Endothelial cell of umbilical vein (primary cell): ENCODE measurements at regions not wholly inside any gene's neighbourhood (a gene's known extent, or its start where the extent isn't known, plus 50 kb on each side); places are given as distances from the start of the nearest gene placed in this dataset.

Source experiments
- BruUV-seq: library from RNA; stranded (reverse); fragments of 400-500 nt; replicated peaks from 2 replicates; lab custom pipeline; 2021; lab: Mats Ljungman, UMichigan
- CTCF ChIA-PET: fragments of 300-600, 350-600 bp; sonication (Branson Sonifier 250); formaldehyde crosslinking; loops from one replicate; lab custom pipeline; 2021; ENCODE audit warnings: antibody characterized with exemption, inconsistent platforms; lab: Charles Lee
- POLR2A ChIA-PET: fragments of 300-600, 350-600 bp; sonication (Branson Sonifier 250); formaldehyde crosslinking; loops from one replicate; lab custom pipeline; 2021; ENCODE audit warnings: antibody characterized with exemption, inconsistent platforms; lab: Charles Lee
- DNase-seq: peaks from one replicate; pipeline ENCODE4 v3.0.0-alpha.2; 2011; ENCODE audit warnings: low read depth, low spot score
- FAIRE-seq: peaks from 2 replicates; lab custom pipeline; 2011; peaks lifted over from hg19 to GRCh38; lab: Jason Lieb, UNC
- H2AFZ ChIP-seq: 2 replicates; pipeline ENCODE4 v1.6.0; 2012; ENCODE audit warnings: low read depth, low read length, control low read depth, inconsistent platforms
- H3K27ac ChIP-seq: 2 replicates; pipeline ENCODE4 v1.5.1; 2011; ENCODE audit warnings: low read depth, mild to moderate bottlenecking, control low read depth, low read length, moderate library complexity; ENCODE audit not compliant: insufficient read depth
- H3K27me3 ChIP-seq, 2 experiments: 2 replicates each; pipeline versions ENCODE4 v1.6.0 to v1.6.1; 2011; ENCODE audit warnings: low read length in 2 of 2, mixed read lengths in 1 of 2; ENCODE audit not compliant: control insufficient read depth in 2 of 2, insufficient read depth in 2 of 2
- H3K36me3 ChIP-seq, 2 experiments: 2 replicates in 1 of 2; 3 replicates in 1 of 2; pipeline ENCODE4 v1.5.1; 2011; ENCODE audit warnings: low read length in 2 of 2, mild to moderate bottlenecking in 1 of 2, moderate library complexity in 1 of 2; ENCODE audit not compliant: control insufficient read depth in 2 of 2, insufficient read depth in 2 of 2; ENCODE audit errors: extremely low read depth in 1 of 2
- H3K4me1 ChIP-seq: 3 replicates; pipeline ENCODE4 v1.5.1; 2011; ENCODE audit warnings: mild to moderate bottlenecking, low read length; ENCODE audit not compliant: control insufficient read depth, insufficient read depth; ENCODE audit errors: extremely low read depth
- H3K4me2 ChIP-seq: 2 replicates; pipeline ENCODE4 v1.6.1; 2011; ENCODE audit warnings: low read length, control low read depth, mixed read lengths; ENCODE audit not compliant: insufficient read depth
- H3K4me3 ChIP-seq, 3 experiments: fragments of 200-600 bp in 1 of 3; sonication (generic), shearing (Covaris generic) in 1 of 3; replicated peaks in 1 of 3; 2 replicates each; pipeline ENCODE4 v1.5.1; 2011 to 2016; ENCODE audit warnings: control low read depth in 3 of 3, low read length in 3 of 3, mild to moderate bottlenecking in 2 of 3, inconsistent platforms in 1 of 3, low read depth in 1 of 3, moderate library complexity in 1 of 3; ENCODE audit not compliant: insufficient read depth in 1 of 3
- H3K79me2 ChIP-seq: 2 replicates; pipeline ENCODE4 v1.6.0; 2012; ENCODE audit warnings: low read length, inconsistent platforms; ENCODE audit not compliant: control insufficient read depth, insufficient read depth
- H3K9ac ChIP-seq: replicated peaks from 2 replicates; pipeline ENCODE3; 2011; ENCODE audit warnings: low read length, control low read depth; ENCODE audit not compliant: insufficient read depth; ENCODE audit errors: extremely low read depth
- H3K9me1 ChIP-seq: replicated peaks from 3 replicates; pipeline ENCODE4 v1.6.0; 2011; ENCODE audit warnings: mild to moderate bottlenecking, low read length; ENCODE audit not compliant: control insufficient read depth, insufficient read depth; ENCODE audit errors: extremely low read depth
- H3K9me3 ChIP-seq: replicated peaks from 2 replicates; pipeline ENCODE4 v1.5.1; 2012; ENCODE audit warnings: low read length, inconsistent platforms; ENCODE audit not compliant: control insufficient read depth, insufficient read depth
- H4K20me1 ChIP-seq: replicated peaks from 2 replicates; pipeline ENCODE3; 2011; ENCODE audit warnings: mild to moderate bottlenecking, low read length; ENCODE audit not compliant: control insufficient read depth, insufficient read depth; ENCODE audit errors: extremely low read depth
- CTCF ChIP-seq, 2 donors: IDR thresholded peaks; 1 replicate in 1 of 2; 2 replicates in 1 of 2; pipeline ENCODE4 v1.5.1; 2011; ENCODE audit warnings: low read length in 2 of 2, mild to moderate bottlenecking in 2 of 2, moderate library complexity in 2 of 2, control low read depth in 1 of 2, inconsistent platforms in 1 of 2, low read depth in 1 of 2; ENCODE audit not compliant: insufficient read depth in 1 of 2; ENCODE audit errors: extremely low read depth in 1 of 2
- EZH2 ChIP-seq: IDR thresholded peaks from 2 replicates; pipeline ENCODE4 v1.6.1; 2012; ENCODE audit warnings: borderline replicate concordance, low read depth, mild to moderate bottlenecking, moderate library complexity, low read length, inconsistent platforms; ENCODE audit not compliant: severe bottlenecking
- FOS ChIP-seq: IDR thresholded peaks from 2 replicates; pipeline ENCODE4 v1.6.1; 2011; ENCODE audit warnings: mild to moderate bottlenecking, low read length, moderate library complexity, borderline replicate concordance; ENCODE audit not compliant: insufficient read depth
- GATA2 ChIP-seq: IDR thresholded peaks from 2 replicates; pipeline ENCODE4 v1.7.0; 2011; ENCODE audit warnings: low read depth, mild to moderate bottlenecking, moderate library complexity, mixed read lengths, low read length; ENCODE audit not compliant: insufficient read length, insufficient read depth
- JUN ChIP-seq: IDR thresholded peaks from 2 replicates; pipeline ENCODE4 v1.6.1; 2011; ENCODE audit warnings: borderline replicate concordance, low read depth; ENCODE audit not compliant: insufficient read length, insufficient read depth
- MAX ChIP-seq: IDR thresholded peaks from 2 replicates; pipeline ENCODE4 v1.6.1; 2011; ENCODE audit not compliant: insufficient read depth, insufficient read length
- MYC ChIP-seq: IDR thresholded peaks from one replicate; pipeline ENCODE4 v1.6.1; 2011; ENCODE audit warnings: mild to moderate bottlenecking, low read depth, low read length
- POLR2A ChIP-seq: IDR thresholded peaks from 2 replicates; pipeline ENCODE4 v1.6.1; 2012; ENCODE audit warnings: low read depth, mild to moderate bottlenecking, control low read depth, low read length
- POLR2AphosphoS5 ChIP-seq: IDR thresholded peaks from 2 replicates; pipeline ENCODE4 v1.6.1; 2012; ENCODE audit warnings: low read depth, mild to moderate bottlenecking, control low read depth, low read length, moderate library complexity; ENCODE audit not compliant: insufficient read depth
- dilution Hi-C: fragments of 300-500 bp; cut with MboI; formaldehyde crosslinking; loops from one replicate; pipeline ENCODE4 v1.15.0; 2019; ENCODE audit warnings: low sequenced_read_pairs; ENCODE audit not compliant: extremely low pct_ligation_motif_present
- intact Hi-C: fragments of 100-400 bp; cut with micrococcal nuclease; formaldehyde crosslinking; loops from one replicate; pipeline ENCODE4 v1.10.0; 2022

- Histone ChIP-seq H3K4me3 (no peak overlapping the region), H3K27ac (no peak overlapping the region), H3K4me1 (peaks cover 4% of the 10 kb centered on the region), H3K9ac (no peak overlapping the region), H3K36me3 (no peaks in the 10 kb centered on the region), H4K20me1 (no peaks in the 10 kb centered on the region), H3K79me2 (no peaks in the 10 kb centered on the region), H3K4me2 (no peak overlapping the region), H3K9me1 (no peaks in the 10 kb centered on the region), H2AFZ (no peak overlapping the region), H3K27me3 (peaks cover 22 to 32% of the 10 kb centered on the region in 2 experiments), H3K9me3 (no peaks in the 10 kb centered on the region)
- BruUV-seq = no TSS peak
- dilution Hi-C loops = no loop called here
- ChIA-PET CTCF (interaction anchor here (1.0 kb wide), 1 partner anchor 236 kb away, joined by 7 read pairs; no protein-coding TSS in a partner anchor), POLR2A (no interaction called here)
- TF ChIP-seq MYC (no peak), CTCF (IDR thresholded peaks at IDR 0.05; ENCODE audit: extremely low read depth in 1 of 2, insufficient read depth in 1 of 2, low read depth in 1 of 2, low read length in 2 of 2) (no peak), MAX (no peak), EZH2 (no peak), GATA2 (no peak), FOS (no peak), POLR2A (no peak), JUN (no peak), POLR2AphosphoS5 (no peak)
- intact Hi-C loops = loop anchor here (10.0 kb wide), 1 partner anchor 387 kb away; no protein-coding TSS in a partner anchor
- DNase-seq = no peak
- FAIRE-seq = no peak
Measured at GRCh38 chr13:112638157-112638750, 50.3 kb upstream of the TUBGCP3 start.
